Choroid plexus epithelial cell (primary cell): ENCODE measurements at regions not wholly inside any gene's neighbourhood (a gene's known extent, or its start where the extent isn't known, plus 50 kb on each side); places are given as distances from the start of the nearest gene placed in this dataset.

Experiments
- DNase-seq: peaks from one replicate; pipeline ENCODE4 v3.0.0-alpha.2; 2010; ENCODE audit warnings: low read depth
- H3K4me3 ChIP-seq: 2 replicates; pipeline ENCODE4 v1.5.1; 2011; ENCODE audit warnings: low read depth, mild to moderate bottlenecking, control low read depth, low read length, moderate library complexity
- CTCF ChIP-seq: conservative IDR thresholded peaks from 2 replicates; pipeline ENCODE4 v1.5.1; 2011; ENCODE audit warnings: low read depth, mild to moderate bottlenecking, control low read depth, inconsistent platforms, low read length, moderate library complexity

GRCh38 chr2:64730551-64731262 is 77.0 kb upstream of the SERTAD2 start:
- TF ChIP-seq CTCF, result no peak
- peak overlapping the region; percentile 48 for H3K4me3 ChIP-seq
- peak; percentile 70 for DNase-seq

- TF ChIP-seq CTCF, result no peak
- DNase-seq, result no peak
- no peak overlapping the region for H3K4me3 ChIP-seq
Measured at GRCh38 chr2:64731263-64731643, 77.5 kb upstream of the SERTAD2 start.

GRCh38 chr2:64731746-64732145 is 78.0 kb upstream of the SERTAD2 start:
- no peak for DNase-seq
- no peak overlapping the region for H3K4me3 ChIP-seq

GRCh38 chr2:64732146-64732545 is 78.4 kb upstream of the SERTAD2 start:
- H3K4me3 ChIP-seq, result no peak overlapping the region
- TF ChIP-seq CTCF, result no peak
- no peak for DNase-seq

More at GRCh38 chr2:64731746-64732145, 78.0 kb upstream of the SERTAD2 start:
- no peak for TF ChIP-seq CTCF

GRCh38 chr2:64735504-64735903 is 81.8 kb upstream of the SERTAD2 start:
- no peak for DNase-seq
- H3K4me3 ChIP-seq, result no peak overlapping the region
- no peak for TF ChIP-seq CTCF

GRCh38 chr2:64737547-64737946 is 83.8 kb upstream of the SERTAD2 start:
- DNase-seq, result peak; percentile 15
- no peak for TF ChIP-seq CTCF
- H3K4me3 ChIP-seq, result no peak overlapping the region

GRCh38 chr2:64738026-64738425 is 84.3 kb upstream of the SERTAD2 start:
- no peak overlapping the region for H3K4me3 ChIP-seq
- TF ChIP-seq CTCF, result no peak
- no peak for DNase-seq
